ENCODE measurements at regions not wholly inside any gene's neighbourhood (a gene's known extent, or its start where the extent isn't known, plus 50 kb on each side); places are given as distances from the start of the nearest gene placed in this dataset.

DNA sequence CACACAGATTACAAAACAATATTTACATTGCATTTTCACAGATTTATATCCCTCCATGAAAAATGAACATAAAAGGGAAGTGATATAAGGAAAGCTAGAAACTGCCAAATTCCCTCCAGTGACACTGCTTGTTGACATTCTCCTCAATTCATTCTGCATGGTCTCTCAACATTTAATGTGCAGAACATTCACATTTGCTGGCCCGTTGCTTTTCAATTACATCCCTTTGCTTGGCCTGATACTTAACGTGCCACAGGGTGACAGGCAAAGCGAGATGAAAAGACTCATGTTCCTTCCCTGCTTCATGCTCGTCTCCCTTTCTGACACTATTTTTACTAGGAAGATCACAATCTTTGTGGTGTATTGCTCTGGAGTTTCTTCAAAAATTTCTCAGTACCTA, 1019.7 kb upstream of the LRRN3 start:
- TF ChIP-seq, protein P1, sequence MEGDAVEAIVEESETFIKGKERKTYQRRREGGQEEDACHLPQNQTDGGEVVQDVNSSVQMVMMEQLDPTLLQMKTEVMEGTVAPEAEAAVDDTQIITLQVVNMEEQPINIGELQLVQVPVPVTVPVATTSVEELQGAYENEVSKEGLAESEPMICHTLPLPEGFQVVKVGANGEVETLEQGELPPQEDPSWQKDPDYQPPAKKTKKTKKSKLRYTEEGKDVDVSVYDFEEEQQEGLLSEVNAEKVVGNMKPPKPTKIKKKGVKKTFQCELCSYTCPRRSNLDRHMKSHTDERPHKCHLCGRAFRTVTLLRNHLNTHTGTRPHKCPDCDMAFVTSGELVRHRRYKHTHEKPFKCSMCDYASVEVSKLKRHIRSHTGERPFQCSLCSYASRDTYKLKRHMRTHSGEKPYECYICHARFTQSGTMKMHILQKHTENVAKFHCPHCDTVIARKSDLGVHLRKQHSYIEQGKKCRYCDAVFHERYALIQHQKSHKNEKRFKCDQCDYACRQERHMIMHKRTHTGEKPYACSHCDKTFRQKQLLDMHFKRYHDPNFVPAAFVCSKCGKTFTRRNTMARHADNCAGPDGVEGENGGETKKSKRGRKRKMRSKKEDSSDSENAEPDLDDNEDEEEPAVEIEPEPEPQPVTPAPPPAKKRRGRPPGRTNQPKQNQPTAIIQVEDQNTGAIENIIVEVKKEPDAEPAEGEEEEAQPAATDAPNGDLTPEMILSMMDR (IDR thresholded peaks at IDR 0.05) = no peak
- TF ChIP-seq POLR2A (IDR thresholded peaks at IDR 0.05) = no peak

Data from body of pancreas (tissue), 4 donors.